IMR-90 (cell line): ENCODE measurements at regions not wholly inside any gene's neighbourhood (a gene's known extent, or its start where the extent isn't known, plus 50 kb on each side); places are given as distances from the start of the nearest gene placed in this dataset.

ENCODE experiments used
- ATAC-seq: fragments of 200-7000 bp; cut with Tn5 transposase; 2 replicates; pipeline ENCODE4 v1.9.1; 2020; ENCODE audit warnings: low read depth, mild to moderate bottlenecking, moderate library complexity
- BruUV-seq: library from RNA; stranded (reverse); fragments of 400-500 nt; replicated peaks from 2 replicates; lab custom pipeline; 2021; lab: Mats Ljungman, UMichigan
- CTCF ChIA-PET: fragments of 300-600 bp; formaldehyde crosslinking; extraction: SDS; loops from one replicate; lab custom pipeline; 2021; ENCODE audit warnings: antibody characterized with exemption; lab: Yijun Ruan, JAX
- POLR2A ChIA-PET: fragments of 300-600 bp; sonication (Branson Sonifier 250); formaldehyde crosslinking; loops from one replicate; lab custom pipeline; 2022; ENCODE audit warnings: antibody characterized with exemption; ENCODE audit not compliant: unreplicated experiment; lab: Charles Lee
- DNase-seq: peaks from one replicate; pipeline ENCODE4 v3.0.0; 2013
- H2AFZ ChIP-seq: replicated peaks from 2 replicates; pipeline ENCODE3; 2013; ENCODE audit warnings: low read length, mild to moderate bottlenecking; ENCODE audit not compliant: poor library complexity
- H2AK5ac ChIP-seq: 2 replicates; pipeline ENCODE4 v1.6.1; 2013; ENCODE audit warnings: low read depth, low read length, inconsistent platforms
- H2AK9ac ChIP-seq: replicated peaks from 2 replicates; pipeline ENCODE3; 2013; ENCODE audit warnings: mild to moderate bottlenecking, low read depth, low read length, moderate library complexity; ENCODE audit not compliant: poor library complexity
- H2BK120ac ChIP-seq: 2 replicates; pipeline ENCODE4 v1.6.1; 2013; ENCODE audit warnings: low read depth, low read length, inconsistent platforms
- H2BK15ac ChIP-seq: 3 replicates; pipeline ENCODE4 v1.6.1; 2013; ENCODE audit warnings: low read depth, low read length, inconsistent platforms
- H2BK20ac ChIP-seq: 2 replicates; pipeline ENCODE4 v1.6.1; 2013; ENCODE audit warnings: low read depth, mild to moderate bottlenecking, inconsistent platforms, low read length, moderate library complexity
- H2BK5ac ChIP-seq: 2 replicates; pipeline ENCODE4 v1.6.1; 2013; ENCODE audit warnings: mild to moderate bottlenecking, low read depth, low read length, inconsistent platforms; ENCODE audit not compliant: poor library complexity, severe bottlenecking
- H3K14ac ChIP-seq: replicated peaks from 2 replicates; pipeline ENCODE4 v1.6.1; 2013; ENCODE audit warnings: low read depth, low read length, inconsistent platforms
- H3K18ac ChIP-seq: 2 replicates; pipeline ENCODE4 v1.6.1; 2013; ENCODE audit warnings: low read depth, low read length, control low read depth
- H3K23ac ChIP-seq: 2 replicates; pipeline ENCODE4 v1.6.1; 2013; ENCODE audit warnings: low read depth, low read length, inconsistent platforms
- H3K27ac ChIP-seq: 2 replicates; pipeline ENCODE4 v1.5.1; 2013; ENCODE audit warnings: mild to moderate bottlenecking, control low read depth, low read length; ENCODE audit not compliant: insufficient read depth
- H3K27me3 ChIP-seq: 2 replicates; pipeline ENCODE4 v1.6.1; 2013; ENCODE audit warnings: low read length; ENCODE audit not compliant: control insufficient read depth, insufficient read depth
- H3K36me3 ChIP-seq: 2 replicates; pipeline ENCODE4 v1.6.1; 2013; ENCODE audit warnings: low read length, mixed read lengths; ENCODE audit not compliant: control insufficient read depth, insufficient read depth
- H3K4ac ChIP-seq: 2 replicates; pipeline ENCODE4 v1.6.1; 2013; ENCODE audit warnings: low read depth, low read length, inconsistent platforms
- H3K4me1 ChIP-seq: 2 replicates; pipeline ENCODE4 v1.6.1; 2013; ENCODE audit warnings: low read length, mixed read lengths; ENCODE audit not compliant: control insufficient read depth, insufficient read depth
- H3K4me2 ChIP-seq: 2 replicates; pipeline ENCODE4 v1.6.1; 2013; ENCODE audit warnings: low read depth, mild to moderate bottlenecking, control low read depth, low read length, moderate library complexity
- H3K4me3 ChIP-seq: 2 replicates; pipeline ENCODE4 v1.5.1; 2013; ENCODE audit warnings: low read depth, mild to moderate bottlenecking, control low read depth, low read length, moderate library complexity; ENCODE audit not compliant: insufficient read depth
- H3K56ac ChIP-seq: 2 replicates; pipeline ENCODE4 v1.6.1; 2013; ENCODE audit warnings: low read length, inconsistent platforms; ENCODE audit not compliant: insufficient read depth; ENCODE audit errors: extremely low read depth
- H3K79me1 ChIP-seq, 2 experiments: 2 replicates each; pipeline ENCODE4 v1.6.1; 2013; ENCODE audit warnings: low read length in 2 of 2, inconsistent platforms in 1 of 2, low read depth in 1 of 2
- H3K9ac ChIP-seq: 2 replicates; pipeline ENCODE4 v1.6.1; 2013; ENCODE audit warnings: low read depth, low read length, control low read depth
- H3K9me1 ChIP-seq: 2 replicates; pipeline ENCODE4 v1.6.1; 2013; ENCODE audit warnings: low read length, inconsistent platforms; ENCODE audit not compliant: insufficient read depth
- H3K9me3 ChIP-seq: 2 replicates; pipeline ENCODE4 v1.6.1; 2013; ENCODE audit warnings: low read length; ENCODE audit not compliant: control insufficient read depth, insufficient read depth
- H4K20me1 ChIP-seq: 2 replicates; pipeline ENCODE4 v1.6.1; 2013; ENCODE audit warnings: low read length, inconsistent platforms; ENCODE audit not compliant: insufficient read depth
- H4K5ac ChIP-seq: 2 replicates; pipeline ENCODE4 v1.6.1; 2013; ENCODE audit warnings: mild to moderate bottlenecking, low read depth, low read length, control low read depth
- H4K8ac ChIP-seq, 2 experiments: 2 replicates each; pipeline ENCODE4 v1.6.1; 2013; ENCODE audit warnings: low read depth in 2 of 2, low read length in 2 of 2, control low read depth in 1 of 2, inconsistent platforms in 1 of 2
- H4K91ac ChIP-seq: 2 replicates; pipeline ENCODE4 v1.6.1; 2013; ENCODE audit warnings: low read depth, low read length, inconsistent platforms; ENCODE audit not compliant: insufficient read depth
- SMC3 ChIP-seq: fragments of 150-350 bp; IDR thresholded peaks from 2 replicates; pipeline ENCODE4 v1.6.1; 2016; ENCODE audit warnings: low read depth, mild to moderate bottlenecking, antibody characterized with exemption, low read length, moderate library complexity
- WGBS, 2 experiments: methylation state at CpG; one replicate each; pipeline versions ENCODE4 v1.1.5 to v1.1.7; 2013; ENCODE audit warnings: missing lambda C conversion rate in 2 of 2; ENCODE audit not compliant: insufficient read length in 1 of 2; ENCODE audit errors: extremely low coverage in 2 of 2; 5-methylcytosine and 5-hydroxymethylcytosine counted together
- dilution Hi-C: fragments of 300-500 bp; cut with HindIII; formaldehyde crosslinking; loops from one replicate; pipeline ENCODE4 v1.14.3; 2018; ENCODE audit warnings: low sequenced_read_pairs; ENCODE audit not compliant: unreplicated experiment
- in situ Hi-C: fragments of 300-500 bp; cut with MboI; formaldehyde crosslinking; loops from 3 replicates; pipeline ENCODE4 v1.14.3; 2019; ENCODE audit warnings: low sequenced_read_pairs, inconsistent platforms, mixed read lengths
- intact Hi-C: fragments of 100-400 bp; cut with micrococcal nuclease; formaldehyde crosslinking; loops from 2 replicates; pipeline ENCODE4 v1.10.0; 2022

DNA sequence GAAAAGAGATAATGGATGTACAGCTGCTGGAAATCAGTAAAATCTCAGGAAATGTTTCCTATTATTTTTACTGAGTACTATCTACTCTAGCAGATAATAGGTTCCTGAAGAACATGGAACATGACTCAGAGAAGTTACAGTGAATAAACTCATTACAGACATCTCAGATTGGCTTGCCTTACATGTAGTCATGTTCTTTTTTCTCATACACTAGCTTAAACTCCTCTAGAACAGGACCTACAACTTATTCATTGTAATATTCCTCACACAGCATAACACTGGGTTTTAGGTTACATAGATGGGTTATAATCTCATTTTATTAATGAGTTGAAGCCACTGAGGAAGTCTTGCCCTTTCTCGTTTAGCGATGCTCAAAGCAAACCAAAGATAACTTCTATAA, 86.9 kb upstream of the BMP2K start:
- no peak for ATAC-seq
- Histone ChIP-seq H2BK120ac (no peak overlapping the region), H4K20me1 (no peaks in the 10 kb centered on the region), H3K18ac (no peak overlapping the region), H2BK20ac (no peak overlapping the region), H2AFZ (no peak overlapping the region), H3K9ac (no peak overlapping the region), H2BK15ac (no peak overlapping the region), H3K9me3 (no peaks in the 10 kb centered on the region), H3K56ac (no peak overlapping the region), H3K4me3 (no peak overlapping the region), H3K27ac (no peak overlapping the region), H3K14ac (no peak overlapping the region), H2BK5ac (no peak overlapping the region), H3K4ac (no peak overlapping the region), H2AK5ac (no peak overlapping the region), H3K9me1 (0 out of 2 replicates have a peak, but pooled peaks cover 3% of the 10 kb centered on the region), H3K4me2 (no peak overlapping the region), H3K23ac (no peak overlapping the region), H3K36me3 (no peaks in the 10 kb centered on the region), H2AK9ac (no peak overlapping the region), H3K27me3 (no peaks in the 10 kb centered on the region; the same call in 1 of the 2 replicates), H4K8ac (no peak overlapping the region), H4K5ac (no peak overlapping the region), H3K79me1 (no peaks in the 10 kb centered on the region), H3K4me1 (peaks cover 2% of the 10 kb centered on the region; the same call in 1 of the 2 replicates), H4K91ac (no peak overlapping the region)
- TF ChIP-seq SMC3: no peak
- no CpG with 5 or more reads among the region's 2 CpGs for WGBS, 2 experiments
- dilution Hi-C loops (no loop called here), intact Hi-C loops (no loop called here), in situ Hi-C loops (no loop called here)
- ChIA-PET POLR2A (no interaction called here), CTCF (interaction anchor here (1.0 kb wide), 1 partner anchor 30 kb away, joined by 4 read pairs; no protein-coding TSS in a partner anchor)
- DNase-seq: peak; percentile 32
- no TSS peak for BruUV-seq
